ENCODE measurements at regions not wholly inside any gene's neighbourhood (a gene's known extent, or its start where the extent isn't known, plus 50 kb on each side); places are given as distances from the start of the nearest gene placed in this dataset.
"Not testable (repeated sequence)": the region's sequence is repeated elsewhere in the genome, so short reads cannot be mapped to it uniquely, and the experiment has no call there.

- Histone ChIP-seq H3K9me3 (ENCODE audit: low read length) (no peaks in the 10 kb centered on the region), H3K4me3 (ENCODE audit: low read depth in 1 of 2, low read length in 2 of 2) (no peak overlapping the region)
Observed at GRCh38 chr5:19261879-19262278, 726.1 kb downstream of the CDH18 start.

GRCh38 chr5:19264821-19265220 lies 723.2 kb downstream of the CDH18 start:
- H3K27ac ChIP-seq (ENCODE audit: low read depth, low read length): no peak overlapping the region
- H3K4me3 ChIP-seq (ENCODE audit: low read depth in 1 of 2, low read length in 2 of 2): no peak overlapping the region
- H3K27me3 ChIP-seq (ENCODE audit: control insufficient read depth in 1 of 2, insufficient read depth in 2 of 2, low read length in 2 of 2): no peaks in the 10 kb centered on the region
- H3K9me3 ChIP-seq (ENCODE audit: low read length): no peaks in the 10 kb centered on the region
- no peaks in the 10 kb centered on the region for H3K36me3 ChIP-seq (ENCODE audit: insufficient read depth, low read length)
- no peaks in the 10 kb centered on the region for H3K4me1 ChIP-seq (ENCODE audit: insufficient read depth, low read length)
- H3K9ac ChIP-seq (ENCODE audit: low read length): no peak overlapping the region

More at GRCh38 chr5:19261879-19262278, 726.1 kb downstream of the CDH18 start:
- no peaks in the 10 kb centered on the region for H3K36me3 ChIP-seq (ENCODE audit: insufficient read depth, low read length)
- H3K27me3 ChIP-seq (ENCODE audit: control insufficient read depth in 1 of 2, insufficient read depth in 2 of 2, low read length in 2 of 2): no peaks in the 10 kb centered on the region
- H3K27ac ChIP-seq (ENCODE audit: low read depth, low read length): no peak overlapping the region
- H3K4me1 ChIP-seq (ENCODE audit: insufficient read depth, low read length): no peaks in the 10 kb centered on the region
- no peak overlapping the region for H3K9ac ChIP-seq (ENCODE audit: low read length)

GRCh38 chr5:19266791-19267190 lies 721.2 kb downstream of the CDH18 start:
- Histone ChIP-seq H3K27me3 (ENCODE audit: control insufficient read depth in 1 of 2, insufficient read depth in 2 of 2, low read length in 2 of 2) (no peaks in the 10 kb centered on the region), H3K36me3 (ENCODE audit: insufficient read depth, low read length) (no peaks in the 10 kb centered on the region), H3K27ac (ENCODE audit: low read depth, low read length) (no peak overlapping the region), H3K9ac (ENCODE audit: low read length) (no peak overlapping the region), H3K9me3 (ENCODE audit: low read length) (no peaks in the 10 kb centered on the region), H3K4me1 (ENCODE audit: insufficient read depth, low read length) (no peaks in the 10 kb centered on the region), H3K4me3 (ENCODE audit: low read depth in 1 of 2, low read length in 2 of 2) (no peak overlapping the region)

GRCh38 chr5:19270153-19270552 lies 717.8 kb downstream of the CDH18 start:
- Histone ChIP-seq H3K9ac (ENCODE audit: low read length) (no peak overlapping the region), H3K9me3 (ENCODE audit: low read length) (no peaks in the 10 kb centered on the region), H3K27me3 (ENCODE audit: control insufficient read depth in 1 of 2, insufficient read depth in 2 of 2, low read length in 2 of 2) (no peaks in the 10 kb centered on the region), H3K4me1 (ENCODE audit: insufficient read depth, low read length) (no peaks in the 10 kb centered on the region), H3K4me3 (ENCODE audit: low read depth in 1 of 2, low read length in 2 of 2) (no peak overlapping the region), H3K36me3 (ENCODE audit: insufficient read depth, low read length) (no peaks in the 10 kb centered on the region), H3K27ac (ENCODE audit: low read depth, low read length) (no peak overlapping the region)

- no peaks in the 10 kb centered on the region for H3K9me3 ChIP-seq (ENCODE audit: low read length)
- no peaks in the 10 kb centered on the region for H3K36me3 ChIP-seq (ENCODE audit: insufficient read depth, low read length)
- H3K4me1 ChIP-seq (ENCODE audit: insufficient read depth, low read length): no peaks in the 10 kb centered on the region
- H3K27me3 ChIP-seq (ENCODE audit: control insufficient read depth in 1 of 2, insufficient read depth in 2 of 2, low read length in 2 of 2): no peaks in the 10 kb centered on the region
- no peak overlapping the region for H3K27ac ChIP-seq (ENCODE audit: low read depth, low read length)
- no peak overlapping the region for H3K9ac ChIP-seq (ENCODE audit: low read length)
- no peak overlapping the region for H3K4me3 ChIP-seq (ENCODE audit: low read depth in 1 of 2, low read length in 2 of 2)
Observed at GRCh38 chr5:19274578-19274977, 713.4 kb downstream of the CDH18 start.

- H3K27ac ChIP-seq (ENCODE audit: low read depth, low read length): no peak overlapping the region
- H3K4me3 ChIP-seq (ENCODE audit: low read depth in 1 of 2, low read length in 2 of 2): no peak overlapping the region
- H3K9me3 ChIP-seq (ENCODE audit: low read length): no peaks in the 10 kb centered on the region
- no peaks in the 10 kb centered on the region for H3K36me3 ChIP-seq (ENCODE audit: insufficient read depth, low read length)
- H3K27me3 ChIP-seq (ENCODE audit: control insufficient read depth in 1 of 2, insufficient read depth in 2 of 2, low read length in 2 of 2): no peaks in the 10 kb centered on the region
- no peak overlapping the region for H3K9ac ChIP-seq (ENCODE audit: low read length)
- H3K4me1 ChIP-seq (ENCODE audit: insufficient read depth, low read length): no peaks in the 10 kb centered on the region
Observed at GRCh38 chr5:19285286-19285685, 702.7 kb downstream of the CDH18 start.

GRCh38 chr5:19287548-19288277 lies 700.3 kb downstream of the CDH18 start:
- not testable (repeated sequence) for H3K27ac ChIP-seq (ENCODE audit: low read depth, low read length); H3K9me3 ChIP-seq (ENCODE audit: low read length); H3K4me1 ChIP-seq (ENCODE audit: insufficient read depth, low read length); H3K9ac ChIP-seq (ENCODE audit: low read length); H3K27me3 ChIP-seq (ENCODE audit: control insufficient read depth in 1 of 2, insufficient read depth in 2 of 2, low read length in 2 of 2); H3K36me3 ChIP-seq (ENCODE audit: insufficient read depth, low read length); H3K4me3 ChIP-seq (ENCODE audit: low read depth in 1 of 2, low read length in 2 of 2)

GRCh38 chr5:19288311-19288710 lies 699.7 kb downstream of the CDH18 start:
- H3K27me3 ChIP-seq (ENCODE audit: control insufficient read depth in 1 of 2, insufficient read depth in 2 of 2, low read length in 2 of 2); H3K36me3 ChIP-seq (ENCODE audit: insufficient read depth, low read length); H3K27ac ChIP-seq (ENCODE audit: low read depth, low read length): not testable (repeated sequence)

GRCh38 chr5:19297934-19298333 lies 690.1 kb downstream of the CDH18 start:
- Histone ChIP-seq H3K9me3 (ENCODE audit: low read length) (no peaks in the 10 kb centered on the region), H3K4me3 (ENCODE audit: low read depth in 1 of 2, low read length in 2 of 2) (no peak overlapping the region), H3K27me3 (ENCODE audit: control insufficient read depth in 1 of 2, insufficient read depth in 2 of 2, low read length in 2 of 2) (no peaks in the 10 kb centered on the region), H3K36me3 (ENCODE audit: insufficient read depth, low read length) (no peaks in the 10 kb centered on the region), H3K9ac (ENCODE audit: low read length) (no peak overlapping the region), H3K27ac (ENCODE audit: low read depth, low read length) (no peak overlapping the region), H3K4me1 (ENCODE audit: insufficient read depth, low read length) (no peaks in the 10 kb centered on the region)

More at GRCh38 chr5:19288311-19288710, 699.7 kb downstream of the CDH18 start:
- H3K4me1 ChIP-seq (ENCODE audit: insufficient read depth, low read length); H3K4me3 ChIP-seq (ENCODE audit: low read depth in 1 of 2, low read length in 2 of 2); H3K9me3 ChIP-seq (ENCODE audit: low read length); H3K9ac ChIP-seq (ENCODE audit: low read length): not testable (repeated sequence)

GRCh38 chr5:19301271-19301670 lies 686.7 kb downstream of the CDH18 start:
- Histone ChIP-seq H3K27me3 (ENCODE audit: control insufficient read depth in 1 of 2, insufficient read depth in 2 of 2, low read length in 2 of 2) (no peaks in the 10 kb centered on the region), H3K9ac (ENCODE audit: low read length) (no peak overlapping the region), H3K36me3 (ENCODE audit: insufficient read depth, low read length) (no peaks in the 10 kb centered on the region), H3K4me3 (ENCODE audit: low read depth in 1 of 2, low read length in 2 of 2) (no peak overlapping the region), H3K4me1 (ENCODE audit: insufficient read depth, low read length) (no peaks in the 10 kb centered on the region), H3K27ac (ENCODE audit: low read depth, low read length) (no peak overlapping the region), H3K9me3 (ENCODE audit: low read length) (no peaks in the 10 kb centered on the region)

- no peaks in the 10 kb centered on the region for H3K36me3 ChIP-seq (ENCODE audit: insufficient read depth, low read length)
- H3K9ac ChIP-seq (ENCODE audit: low read length): no peak overlapping the region
- H3K27me3 ChIP-seq (ENCODE audit: control insufficient read depth in 1 of 2, insufficient read depth in 2 of 2, low read length in 2 of 2): no peaks in the 10 kb centered on the region
- no peak overlapping the region for H3K4me3 ChIP-seq (ENCODE audit: low read depth in 1 of 2, low read length in 2 of 2)
- H3K9me3 ChIP-seq (ENCODE audit: low read length): no peaks in the 10 kb centered on the region
- no peaks in the 10 kb centered on the region for H3K4me1 ChIP-seq (ENCODE audit: insufficient read depth, low read length)
- H3K27ac ChIP-seq (ENCODE audit: low read depth, low read length): no peak overlapping the region
Observed at GRCh38 chr5:19314840-19315239, 673.2 kb downstream of the CDH18 start.

GRCh38 chr5:19319252-19319651 lies 668.7 kb downstream of the CDH18 start:
- Histone ChIP-seq H3K27ac (ENCODE audit: low read depth, low read length) (no peak overlapping the region), H3K27me3 (ENCODE audit: control insufficient read depth in 1 of 2, insufficient read depth in 2 of 2, low read length in 2 of 2) (no peaks in the 10 kb centered on the region), H3K9me3 (ENCODE audit: low read length) (no peaks in the 10 kb centered on the region), H3K4me3 (ENCODE audit: low read depth in 1 of 2, low read length in 2 of 2) (no peak overlapping the region), H3K9ac (ENCODE audit: low read length) (no peak overlapping the region), H3K4me1 (ENCODE audit: insufficient read depth, low read length) (no peaks in the 10 kb centered on the region), H3K36me3 (ENCODE audit: insufficient read depth, low read length) (no peaks in the 10 kb centered on the region)

Data from muscle layer of colon (tissue), 2 donors.